ENCODE measurements at regions not wholly inside any gene's neighbourhood (a gene's known extent, or its start where the extent isn't known, plus 50 kb on each side); places are given as distances from the start of the nearest gene placed in this dataset.

- Histone ChIP-seq H3K4me1 (ENCODE audit: insufficient read depth) (peaks cover 3% of the 10 kb centered on the region; the same call in 1 of the 2 replicates), H3K27ac (ENCODE audit: low read depth) (no peak overlapping the region), H3K4me2 (no peak overlapping the region), H3F3A (replicated peaks; ENCODE audit: low read depth) (no peaks in the 10 kb centered on the region), H3K9me2 (ENCODE audit: insufficient read depth) (0 out of 2 replicates have a peak, but pooled peaks cover 8% of the 10 kb centered on the region), H2AFZ (no peak overlapping the region), H3K36me3 (ENCODE audit: insufficient read depth) (no peaks in the 10 kb centered on the region), H3K27me3 (ENCODE audit: insufficient read depth) (no peaks in the 10 kb centered on the region), H3K79me2 (replicated peaks; ENCODE audit: insufficient read depth) (no peaks in the 10 kb centered on the region), H3K4me3 (no peak overlapping the region), H4K20me1 (replicated peaks; ENCODE audit: insufficient read depth) (no peaks in the 10 kb centered on the region)
- H3K27ac Mint-ChIP-seq: no peak overlapping the region
- TF ChIP-seq EZH2 (IDR thresholded peaks at IDR 0.05; ENCODE audit: low read depth, unreplicated experiment) (no peak), STAT1 (IDR thresholded peaks at IDR 0.05; ENCODE audit: unreplicated experiment) (no peak), ZNF462 (CRISPR knock-in tag; IDR thresholded peaks at IDR 0.05) (no peak), ZNF114 (CRISPR knock-in tag; IDR thresholded peaks at IDR 0.05) (no peak), CREB1 (CRISPR knock-in tag; IDR thresholded peaks at IDR 0.05; ENCODE audit: low read depth) (no peak), ETS1 (IDR thresholded peaks at IDR 0.05) (no peak)
- peaks cover 4% of the 10 kb centered on the region; the same call in 1 of the 3 replicates for H3K9me3 Mint-ChIP-seq
- H3K4me1 Mint-ChIP-seq: peaks cover 13% of the 10 kb centered on the region
- H3K36me3 Mint-ChIP-seq (ENCODE audit: low read depth): no peaks in the 10 kb centered on the region
- H3K4me3 Mint-ChIP-seq: no peak overlapping the region
- H3K27me3 Mint-ChIP-seq (ENCODE audit: insufficient read depth, low read depth, poor library complexity): no peaks in the 10 kb centered on the region
- ATAC-seq (no peak), DNase-seq (ENCODE audit: low spot score) (no peak)
Measured at GRCh38 chr5:5018578-5018970, 121.6 kb upstream of the ADAMTS16 start.

All from GM23338 (cell line).